ENCODE measurements at regions not wholly inside any gene's neighbourhood (a gene's known extent, or its start where the extent isn't known, plus 50 kb on each side); places are given as distances from the start of the nearest gene placed in this dataset.
"Not testable (repeated sequence)": the region's sequence is repeated elsewhere in the genome, so short reads cannot be mapped to it uniquely, and the experiment has no call there.

GRCh38 chrX:114450911-114451310 lies 133.0 kb upstream of the HTR2C start:
- H3K27me3 ChIP-seq (ENCODE audit: control insufficient read depth, insufficient read depth, low read length): no peaks in the 10 kb centered on the region
- TF ChIP-seq CTCF (IDR thresholded peaks at IDR 0.05; ENCODE audit: low read depth, low read length): no peak
- DNase-seq (ENCODE audit: low read depth, low spot score): no peak
- ChIA-PET CTCF (no interaction called here), POLR2A (no interaction called here)
- no peak overlapping the region for H3K27ac ChIP-seq (ENCODE audit: low read depth, low read length)
- H3K9me3 ChIP-seq (ENCODE audit: control insufficient read depth, insufficient read depth, low read length): no peaks in the 10 kb centered on the region
- no peak overlapping the region for H3K4me3 ChIP-seq (ENCODE audit: low read depth, low read length)

- no peak for TF ChIP-seq CTCF (IDR thresholded peaks at IDR 0.05; ENCODE audit: low read depth, low read length)
- Histone ChIP-seq H3K27ac (ENCODE audit: low read depth, low read length) (no peak overlapping the region), H3K27me3 (ENCODE audit: control insufficient read depth, insufficient read depth, low read length) (no peaks in the 10 kb centered on the region), H3K9me3 (ENCODE audit: control insufficient read depth, insufficient read depth, low read length) (no peaks in the 10 kb centered on the region), H3K4me3 (ENCODE audit: low read depth, low read length) (no peak overlapping the region)
- ChIA-PET POLR2A (no interaction called here), CTCF (no interaction called here)
- no peak for DNase-seq (ENCODE audit: low read depth, low spot score)
Measured at GRCh38 chrX:114451397-114451796, 132.5 kb upstream of the HTR2C start.

- no peaks in the 10 kb centered on the region for H3K27me3 ChIP-seq (ENCODE audit: control insufficient read depth, insufficient read depth, low read length)
- ChIA-PET CTCF (no interaction called here), POLR2A (no interaction called here)
- no peak for TF ChIP-seq CTCF (IDR thresholded peaks at IDR 0.05; ENCODE audit: low read depth, low read length)
- no peaks in the 10 kb centered on the region; the same call in 1 of the 2 replicates for H3K9me3 ChIP-seq (ENCODE audit: control insufficient read depth, insufficient read depth, low read length)
- no peak overlapping the region for H3K27ac ChIP-seq (ENCODE audit: low read depth, low read length)
- DNase-seq (ENCODE audit: low read depth, low spot score): no peak
- no peak overlapping the region for H3K4me3 ChIP-seq (ENCODE audit: low read depth, low read length)
Measured at GRCh38 chrX:114462266-114462665, 121.6 kb upstream of the HTR2C start.

- DNase-seq (ENCODE audit: low read depth, low spot score): no peak
- TF ChIP-seq CTCF (IDR thresholded peaks at IDR 0.05; ENCODE audit: low read depth, low read length): no peak
- Histone ChIP-seq H3K27me3 (ENCODE audit: control insufficient read depth, insufficient read depth, low read length) (no peaks in the 10 kb centered on the region), H3K9me3 (ENCODE audit: control insufficient read depth, insufficient read depth, low read length) (no peaks in the 10 kb centered on the region), H3K4me3 (ENCODE audit: low read depth, low read length) (no peak overlapping the region), H3K27ac (ENCODE audit: low read depth, low read length) (no peak overlapping the region)
- POLR2A ChIA-PET: no interaction called here
- CTCF ChIA-PET: interaction anchor here (0.6 kb wide), 1 partner anchor 179 kb away, joined by 3 read pairs; no protein-coding TSS in a partner anchor
Measured at GRCh38 chrX:114465689-114466088, 118.2 kb upstream of the HTR2C start.

- POLR2A ChIA-PET; H3K4me3 ChIP-seq (ENCODE audit: low read depth, low read length); H3K27me3 ChIP-seq (ENCODE audit: control insufficient read depth, insufficient read depth, low read length); H3K9me3 ChIP-seq (ENCODE audit: control insufficient read depth, insufficient read depth, low read length); H3K27ac ChIP-seq (ENCODE audit: low read depth, low read length); CTCF ChIA-PET; DNase-seq (ENCODE audit: low read depth, low spot score): not testable (repeated sequence)
Measured at GRCh38 chrX:114472008-114472407, 111.9 kb upstream of the HTR2C start.

- CTCF ChIA-PET: no interaction called here
- no peak overlapping the region for H3K4me3 ChIP-seq (ENCODE audit: low read depth, low read length)
- TF ChIP-seq CTCF (IDR thresholded peaks at IDR 0.05; ENCODE audit: low read depth, low read length): no peak
- H3K27me3 ChIP-seq (ENCODE audit: control insufficient read depth, insufficient read depth, low read length): no peaks in the 10 kb centered on the region
- DNase-seq (ENCODE audit: low read depth, low spot score): no peak
- POLR2A ChIA-PET: no interaction called here
- no peak overlapping the region for H3K27ac ChIP-seq (ENCODE audit: low read depth, low read length)
- H3K9me3 ChIP-seq (ENCODE audit: control insufficient read depth, insufficient read depth, low read length): no peaks in the 10 kb centered on the region
Measured at GRCh38 chrX:114472788-114473187, 111.1 kb upstream of the HTR2C start.
